Esophagus squamous epithelium (tissue), 4 donors: ENCODE measurements at regions not wholly inside any gene's neighbourhood (a gene's known extent, or its start where the extent isn't known, plus 50 kb on each side); places are given as distances from the start of the nearest gene placed in this dataset.

Experiments used
- CTCF ChIP-seq, 6 experiments: fragments of 450-650 bp in 4 of 6; fragments of 200-600 bp in 2 of 6; sonication (generic) in 2 of 6; IDR thresholded peaks; one replicate each; pipeline ENCODE4 v1.5.1; 2016 to 2019; ENCODE audit warnings: antibody characterized with exemption in 6 of 6, mild to moderate bottlenecking in 4 of 6, moderate library complexity in 4 of 6
- POLR2A ChIP-seq, 4 donors: fragments of 450-650 bp; IDR thresholded peaks; one replicate each; pipeline ENCODE4 v1.6.1; 2017; ENCODE audit warnings: antibody characterized with exemption in 4 of 4, mild to moderate bottlenecking in 4 of 4, moderate library complexity in 3 of 4

- TF ChIP-seq CTCF (IDR thresholded peaks at IDR 0.05) (no peak), POLR2A (IDR thresholded peaks at IDR 0.05) (no peak)
These were observed 55.4 kb upstream of the ENPP7 start for GRCh38 chr17:79675413-79675725.
